Activated naive CD8-positive, alpha-beta T cell (primary cell): ENCODE measurements at regions not wholly inside any gene's neighbourhood (a gene's known extent, or its start where the extent isn't known, plus 50 kb on each side); places are given as distances from the start of the nearest gene placed in this dataset.
A peak's percentile ranks its signal among the peaks of the same experiment; 100 is the strongest.
"Not testable (repeated sequence)": the region's sequence is repeated elsewhere in the genome, so short reads cannot be mapped to it uniquely, and the experiment has no call there.

ENCODE experiments used
- H3K27ac Mint-ChIP-seq: one replicate; pipeline ENCODE4 v1.8.0; 2021; ENCODE audit warnings: mixed read lengths
- H3K27me3 Mint-ChIP-seq: one replicate; pipeline ENCODE4 v1.8.0; 2021; ENCODE audit warnings: mixed read lengths
- H3K36me3 Mint-ChIP-seq: one replicate; pipeline ENCODE4 v1.8.0; 2021; ENCODE audit warnings: mixed read lengths
- H3K4me1 Mint-ChIP-seq: one replicate; pipeline ENCODE4 v1.8.0; 2021; ENCODE audit warnings: low read depth, mixed read lengths
- H3K4me3 Mint-ChIP-seq: one replicate; pipeline ENCODE4 v1.8.0; 2021; ENCODE audit warnings: mild to moderate bottlenecking, mixed read lengths
- H3K9me3 Mint-ChIP-seq: one replicate; pipeline ENCODE4 v1.8.0; 2021; ENCODE audit warnings: low read depth, mixed read lengths

DNA sequence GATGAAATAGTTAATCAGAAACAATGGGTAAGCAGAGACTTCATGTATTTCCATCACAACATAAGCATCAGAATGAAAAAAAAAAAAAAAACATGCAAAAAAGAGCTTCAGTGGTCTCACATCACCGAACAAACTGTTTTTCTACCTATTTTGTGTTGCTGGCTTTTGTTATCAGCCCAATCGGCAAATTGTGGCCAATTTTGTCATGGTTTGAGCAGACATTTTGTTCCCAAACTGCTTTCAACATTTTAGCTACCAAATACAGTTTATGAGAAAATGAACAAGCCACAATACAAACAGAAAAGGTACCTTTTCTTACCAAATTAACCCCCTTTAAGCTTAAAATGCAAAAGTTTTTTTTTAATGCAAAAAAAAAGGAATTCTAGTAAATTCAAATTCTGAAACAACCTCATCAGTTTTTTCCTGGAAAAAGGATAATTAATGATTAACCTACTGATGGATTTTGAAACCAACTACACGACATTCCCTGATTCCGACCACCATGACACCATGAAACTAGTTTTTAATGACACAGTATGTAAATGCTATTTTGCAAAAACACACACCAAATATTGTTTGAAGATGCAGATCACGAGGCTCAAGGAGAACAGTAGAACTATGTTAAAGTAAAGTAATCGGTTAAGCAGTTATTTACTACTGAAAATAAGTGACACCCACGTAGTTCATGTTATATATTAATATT is 316.7 kb downstream of the BCL2L11 start:
- H3K4me3 Mint-ChIP-seq, H3K36me3 Mint-ChIP-seq, H3K27me3 Mint-ChIP-seq, H3K9me3 Mint-ChIP-seq: not testable (repeated sequence)
- peaks cover 20% of the 10 kb centered on the region for H3K4me1 Mint-ChIP-seq
- peak overlapping the region; percentile 76 for H3K27ac Mint-ChIP-seq

DNA sequence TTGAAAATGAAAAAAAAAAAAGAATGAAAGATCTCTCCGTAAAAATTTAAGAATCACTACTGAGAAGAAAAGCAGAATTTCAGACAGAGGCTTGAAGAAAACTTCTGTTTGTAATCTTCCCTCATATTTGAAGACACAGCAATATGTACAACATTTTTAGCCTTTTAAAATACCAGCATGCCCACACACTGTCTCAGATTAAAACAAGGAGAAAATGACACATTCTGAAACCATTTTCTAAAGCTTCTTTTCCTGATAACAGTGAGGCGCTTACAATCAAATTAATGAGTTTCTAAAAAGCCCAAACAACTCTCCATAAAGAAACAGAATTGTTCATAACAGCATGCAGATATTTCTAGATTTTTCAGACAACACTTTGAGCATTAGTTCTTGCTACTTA is 317.4 kb downstream of the BCL2L11 start:
- not testable (repeated sequence) for H3K9me3 Mint-ChIP-seq, H3K36me3 Mint-ChIP-seq, H3K4me3 Mint-ChIP-seq, H3K27me3 Mint-ChIP-seq
- H3K4me1 Mint-ChIP-seq, result peaks cover 19% of the 10 kb centered on the region
- peak overlapping the region; percentile 76 for H3K27ac Mint-ChIP-seq

DNA sequence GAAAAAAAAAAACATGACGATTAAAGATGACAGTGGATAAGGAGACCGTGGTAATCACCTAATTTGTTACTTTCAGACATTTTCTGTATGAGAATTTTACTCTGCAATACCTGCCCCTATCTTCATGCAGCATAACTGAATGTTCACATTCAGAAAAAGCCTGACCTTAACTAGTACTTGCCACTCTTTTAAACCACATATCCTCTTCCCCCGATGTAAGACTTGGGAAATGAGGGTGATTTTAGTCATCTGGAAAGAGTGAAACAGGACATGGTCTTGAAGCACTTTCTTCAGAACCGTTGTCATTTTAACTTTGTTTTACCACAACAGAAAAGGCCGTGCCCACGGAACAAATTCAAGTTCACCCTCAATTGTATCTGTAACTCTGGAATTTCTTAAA is 318.5 kb downstream of the BCL2L11 start:
- not testable (repeated sequence) for H3K9me3 Mint-ChIP-seq, H3K27me3 Mint-ChIP-seq, H3K36me3 Mint-ChIP-seq
- Mint-ChIP-seq H3K4me1 (peaks cover 17% of the 10 kb centered on the region), H3K27ac (peak overlapping the region; percentile 88), H3K4me3 (peak overlapping the region; percentile 42)

DNA sequence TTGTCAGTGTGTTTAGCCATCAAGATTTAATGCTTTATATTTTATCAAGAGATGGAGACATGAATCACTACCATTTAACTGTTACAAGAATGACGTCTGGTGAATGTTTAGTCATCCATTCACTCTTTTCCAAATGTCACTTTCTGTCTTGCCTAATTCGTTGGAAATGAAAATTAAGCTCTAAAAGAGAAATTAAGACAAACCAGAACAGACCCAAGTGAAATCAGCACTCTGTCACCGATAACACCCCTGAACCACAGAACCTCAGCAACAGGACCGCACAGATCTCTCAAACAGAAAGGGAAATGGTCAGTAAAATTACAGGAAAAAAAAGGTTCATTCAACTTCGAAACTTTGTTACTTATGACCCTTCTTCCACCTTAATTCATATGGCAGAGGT is 320.9 kb downstream of the BCL2L11 start:
- H3K27me3 Mint-ChIP-seq, H3K36me3 Mint-ChIP-seq, H3K9me3 Mint-ChIP-seq: not testable (repeated sequence)
- H3K27ac Mint-ChIP-seq, result peak overlapping the region; percentile 86
- peak overlapping the region; percentile 53 for H3K4me3 Mint-ChIP-seq
- H3K4me1 Mint-ChIP-seq, result peaks cover 15% of the 10 kb centered on the region

DNA sequence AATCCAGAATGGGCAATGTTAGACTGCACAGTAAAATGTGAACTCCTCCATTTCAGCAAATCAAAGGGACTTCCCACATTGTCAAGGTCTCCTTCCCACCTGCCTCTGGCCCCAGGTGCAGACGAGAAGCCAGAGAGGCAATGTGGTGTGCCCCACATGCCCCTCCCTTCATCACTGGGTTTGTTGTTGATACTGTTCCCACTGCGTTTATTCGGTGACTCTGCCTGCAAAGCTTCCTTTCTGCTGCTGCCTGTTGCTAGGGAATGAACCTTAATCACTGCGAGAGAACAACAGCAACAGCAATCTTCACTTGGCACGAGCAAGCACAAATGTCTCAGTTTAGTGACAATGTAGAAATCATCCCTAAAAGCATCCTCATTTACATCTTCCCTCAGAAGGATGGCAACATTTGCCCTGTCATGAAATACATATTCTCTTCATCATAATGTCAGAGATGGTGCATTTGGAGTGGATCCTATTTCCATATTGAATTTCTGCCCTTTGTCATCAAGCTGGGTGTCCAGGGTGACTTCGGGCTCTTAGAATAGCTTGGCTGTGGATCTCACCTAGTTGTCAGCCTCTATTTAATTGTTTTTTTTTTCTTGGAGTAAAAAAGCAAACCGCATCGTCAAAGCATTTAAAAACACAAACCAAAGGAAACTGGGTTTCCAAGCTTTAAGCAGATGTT is 322.2 kb downstream of the BCL2L11 start:
- H3K9me3 Mint-ChIP-seq, H3K4me3 Mint-ChIP-seq, H3K27me3 Mint-ChIP-seq, H3K36me3 Mint-ChIP-seq, H3K4me1 Mint-ChIP-seq, H3K27ac Mint-ChIP-seq: not testable (repeated sequence)

DNA sequence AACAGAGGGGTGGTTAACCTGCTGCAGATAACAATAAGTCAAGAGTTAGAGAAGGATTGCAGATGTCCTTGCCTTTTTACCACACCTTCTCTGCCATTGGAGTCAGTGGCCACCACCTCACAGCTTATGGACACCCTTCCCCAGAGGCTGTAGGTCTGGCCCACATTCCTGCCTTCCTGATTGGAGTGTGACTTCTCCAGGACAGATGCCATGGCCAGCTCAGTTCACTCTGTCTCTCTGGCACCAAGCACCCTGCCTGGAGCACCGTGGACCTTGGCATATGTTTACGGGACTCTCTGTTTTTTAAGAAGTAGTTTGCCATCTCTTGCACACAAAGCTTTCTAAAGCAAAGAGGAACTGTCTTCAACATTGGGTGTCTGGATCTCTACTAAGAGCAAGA is 323.8 kb downstream of the BCL2L11 start:
- H3K36me3 Mint-ChIP-seq, H3K27me3 Mint-ChIP-seq, H3K4me1 Mint-ChIP-seq, H3K4me3 Mint-ChIP-seq, H3K9me3 Mint-ChIP-seq, H3K27ac Mint-ChIP-seq: not testable (repeated sequence)

DNA sequence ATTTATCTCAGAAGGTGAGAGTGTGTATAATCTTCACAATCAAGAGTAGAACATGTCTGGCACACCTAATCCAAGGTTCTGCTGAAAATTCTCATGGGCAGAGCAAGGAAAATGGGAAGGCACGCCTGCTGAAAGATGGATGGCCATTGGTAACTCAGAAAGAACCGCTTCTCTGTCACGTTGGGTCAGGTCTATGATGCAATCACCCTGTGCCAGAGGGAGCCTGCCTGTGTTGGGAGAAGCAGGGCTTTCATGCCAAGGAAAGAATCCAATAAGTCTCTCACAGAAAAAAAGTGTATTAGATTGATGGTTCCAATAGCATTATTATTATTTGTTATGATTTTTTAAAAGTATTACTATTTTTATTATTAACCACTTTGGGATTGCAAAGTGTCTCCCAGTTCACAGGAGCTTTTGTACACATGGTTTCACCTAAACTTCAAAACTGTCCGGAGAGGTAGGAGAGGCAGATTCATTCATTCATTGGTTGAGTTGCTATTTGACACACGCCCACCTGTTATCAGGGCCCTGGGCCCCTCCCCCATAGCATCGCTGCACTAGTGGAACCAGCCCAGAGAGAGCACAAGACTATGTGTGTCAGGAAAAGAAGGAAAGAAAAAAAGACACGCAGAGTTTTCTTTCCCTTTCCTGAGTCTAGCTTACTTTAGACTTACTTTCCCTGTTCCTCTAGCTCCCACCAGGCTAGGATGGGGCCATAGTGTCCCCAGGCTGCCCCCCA is 324.6 kb downstream of the BCL2L11 start:
- H3K27me3 Mint-ChIP-seq, H3K9me3 Mint-ChIP-seq, H3K36me3 Mint-ChIP-seq, H3K27ac Mint-ChIP-seq, H3K4me1 Mint-ChIP-seq, H3K4me3 Mint-ChIP-seq: not testable (repeated sequence)

DNA sequence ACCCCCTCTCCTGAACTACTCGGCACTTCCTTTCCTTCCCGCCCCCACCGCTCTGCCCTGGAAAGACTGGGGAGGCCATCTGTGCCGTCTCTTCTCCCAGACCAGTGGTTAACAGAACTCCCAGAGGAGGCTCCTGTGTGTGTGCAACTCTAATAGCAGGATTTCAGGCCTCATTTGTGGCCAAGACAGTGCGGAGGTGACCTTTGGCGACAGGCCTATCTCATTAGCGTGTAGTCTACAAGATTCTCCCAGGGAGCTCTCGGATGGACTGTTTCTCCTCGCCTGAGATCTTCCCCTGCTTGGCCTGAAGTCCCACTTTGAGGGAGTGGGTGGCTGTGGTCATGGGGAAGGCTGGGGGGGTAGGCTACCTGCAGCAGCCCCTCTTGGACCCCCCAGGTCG is 325.2 kb downstream of the BCL2L11 start:
- not testable (repeated sequence) for H3K27ac Mint-ChIP-seq, H3K4me3 Mint-ChIP-seq

DNA sequence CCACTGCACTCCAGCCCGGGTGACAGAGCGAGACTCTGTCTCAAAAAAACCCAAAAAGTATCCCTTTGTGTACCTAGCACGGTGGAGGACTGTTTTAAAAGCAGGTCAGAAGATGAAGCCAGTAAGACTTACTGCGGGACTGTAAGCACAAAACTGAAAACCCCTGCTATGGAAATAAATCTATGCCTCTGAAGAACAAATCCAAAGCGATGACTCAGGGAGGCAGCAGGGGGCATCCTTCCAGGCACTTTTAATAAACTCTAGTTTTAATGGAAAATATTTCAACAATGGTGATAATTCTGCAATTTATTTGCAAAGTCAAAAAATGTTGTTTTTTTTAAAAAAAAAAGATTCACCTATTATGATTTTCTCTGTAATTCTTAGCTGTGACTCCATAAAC is 326.8 kb downstream of the BCL2L11 start:
- not testable (repeated sequence) for H3K4me3 Mint-ChIP-seq, H3K27ac Mint-ChIP-seq, H3K4me1 Mint-ChIP-seq, H3K27me3 Mint-ChIP-seq, H3K9me3 Mint-ChIP-seq, H3K36me3 Mint-ChIP-seq

More for the DNA sequence above, 325.2 kb downstream of the BCL2L11 start:
- H3K36me3 Mint-ChIP-seq, H3K9me3 Mint-ChIP-seq, H3K27me3 Mint-ChIP-seq, H3K4me1 Mint-ChIP-seq: not testable (repeated sequence)

DNA sequence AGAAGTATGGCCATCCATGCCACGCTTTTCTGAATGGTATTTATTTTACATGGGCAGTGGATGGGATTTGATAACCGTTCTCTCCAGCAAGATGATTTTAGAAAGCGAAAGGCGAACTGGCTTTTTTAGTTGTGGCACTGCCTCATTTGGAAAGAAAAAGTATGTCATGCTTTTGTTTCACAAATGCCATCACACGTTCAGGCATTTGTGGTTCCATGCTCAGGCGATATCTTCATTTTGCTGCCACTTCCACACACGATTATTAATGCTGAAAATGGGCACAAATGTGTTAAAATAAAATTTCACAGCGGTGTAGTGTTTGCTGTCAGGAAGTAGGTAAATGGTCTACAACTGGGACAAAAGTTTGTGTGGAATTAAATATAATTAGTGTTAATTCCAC is 328.1 kb downstream of the BCL2L11 start:
- not testable (repeated sequence) for H3K4me1 Mint-ChIP-seq

DNA sequence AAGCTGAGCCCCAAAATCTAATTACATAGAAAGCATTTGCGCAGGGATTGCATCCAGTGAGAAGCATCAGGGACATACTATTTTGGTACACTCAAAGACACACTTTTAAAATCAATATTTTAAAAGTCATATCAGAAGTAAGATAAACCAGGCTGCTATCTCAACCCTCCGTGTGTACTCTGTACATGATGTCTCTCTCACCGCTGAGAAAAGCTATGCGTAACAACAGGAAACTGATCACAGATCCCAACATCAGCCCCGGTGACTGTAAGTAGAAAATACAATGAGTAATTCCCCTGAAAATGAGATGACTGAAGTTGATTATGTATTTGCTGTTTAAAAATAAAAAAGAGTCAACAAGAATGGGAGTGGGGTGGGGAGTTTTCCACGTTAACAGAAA is 329.8 kb downstream of the BCL2L11 start:
- H3K36me3 Mint-ChIP-seq, H3K4me3 Mint-ChIP-seq, H3K4me1 Mint-ChIP-seq, H3K27me3 Mint-ChIP-seq, H3K27ac Mint-ChIP-seq, H3K9me3 Mint-ChIP-seq: not testable (repeated sequence)

More for the DNA sequence above, 328.1 kb downstream of the BCL2L11 start:
- H3K36me3 Mint-ChIP-seq, H3K9me3 Mint-ChIP-seq, H3K4me3 Mint-ChIP-seq, H3K27ac Mint-ChIP-seq, H3K27me3 Mint-ChIP-seq: not testable (repeated sequence)

DNA sequence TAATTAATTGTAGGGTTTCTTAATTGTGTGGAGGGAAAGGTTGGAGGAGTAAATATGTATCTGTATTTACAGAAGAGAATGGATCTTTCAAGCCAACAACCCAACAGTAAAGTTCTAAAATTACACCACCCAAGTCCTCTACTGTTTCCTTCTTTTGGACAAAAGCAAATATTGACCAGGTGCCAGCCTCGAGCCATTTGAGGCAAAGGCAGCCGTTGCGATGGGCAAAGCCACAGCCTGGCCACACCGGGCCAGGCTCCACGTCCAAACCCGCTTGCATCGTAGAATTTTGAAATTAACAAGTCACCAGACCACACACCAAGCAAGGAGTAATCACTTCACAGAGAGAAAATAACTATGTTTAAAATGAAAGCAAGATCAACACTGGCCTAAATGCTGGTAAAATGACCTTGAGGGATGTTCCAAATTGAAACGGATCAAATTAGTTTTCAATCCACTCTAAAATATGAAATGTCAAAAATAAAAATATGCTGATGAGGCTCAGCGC is 331.0 kb downstream of the BCL2L11 start:
- H3K4me3 Mint-ChIP-seq, H3K27ac Mint-ChIP-seq, H3K36me3 Mint-ChIP-seq, H3K4me1 Mint-ChIP-seq, H3K9me3 Mint-ChIP-seq, H3K27me3 Mint-ChIP-seq: not testable (repeated sequence)

DNA sequence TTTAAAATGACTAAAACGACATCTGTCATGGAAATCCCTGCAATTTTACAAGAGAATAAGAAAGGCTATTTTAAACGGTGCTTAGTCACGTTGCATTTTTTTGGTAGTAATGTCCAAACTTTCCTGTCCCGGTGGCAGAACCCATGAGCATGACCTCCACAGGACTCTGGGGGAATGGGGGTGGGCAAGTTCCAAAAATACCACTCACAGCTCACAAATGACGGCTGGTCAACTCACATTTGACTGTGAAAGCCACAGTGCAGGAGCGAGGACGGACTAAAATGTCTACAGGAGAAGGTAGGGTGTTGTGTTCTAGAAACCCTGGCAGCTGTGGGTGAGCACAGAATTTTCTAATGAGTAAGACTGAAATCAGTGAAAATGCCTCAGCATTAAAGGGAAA is 331.5 kb downstream of the BCL2L11 start:
- H3K27ac Mint-ChIP-seq, H3K27me3 Mint-ChIP-seq, H3K36me3 Mint-ChIP-seq, H3K4me3 Mint-ChIP-seq, H3K4me1 Mint-ChIP-seq, H3K9me3 Mint-ChIP-seq: not testable (repeated sequence)

DNA sequence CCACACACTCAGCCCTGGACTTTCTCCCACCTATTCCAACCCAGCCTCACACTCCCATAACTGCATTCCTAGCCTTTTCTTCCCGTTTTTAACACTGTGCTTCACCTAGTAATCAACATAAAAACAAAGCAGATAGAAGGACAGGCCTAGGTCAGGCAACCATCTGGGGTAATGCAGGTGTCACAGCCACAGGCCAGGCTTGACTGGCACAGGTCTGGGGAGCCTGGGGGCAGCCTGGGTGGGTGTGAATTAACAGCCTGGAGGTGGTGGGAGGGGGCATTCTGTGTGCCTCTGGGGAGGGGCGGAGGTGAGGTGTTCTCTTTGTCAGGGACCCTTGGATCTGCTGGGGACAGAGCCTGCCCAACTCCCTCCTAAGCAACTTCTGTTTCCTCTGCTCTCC is 332.6 kb downstream of the BCL2L11 start:
- H3K27ac Mint-ChIP-seq, H3K4me1 Mint-ChIP-seq, H3K9me3 Mint-ChIP-seq, H3K4me3 Mint-ChIP-seq, H3K36me3 Mint-ChIP-seq, H3K27me3 Mint-ChIP-seq: not testable (repeated sequence)

DNA sequence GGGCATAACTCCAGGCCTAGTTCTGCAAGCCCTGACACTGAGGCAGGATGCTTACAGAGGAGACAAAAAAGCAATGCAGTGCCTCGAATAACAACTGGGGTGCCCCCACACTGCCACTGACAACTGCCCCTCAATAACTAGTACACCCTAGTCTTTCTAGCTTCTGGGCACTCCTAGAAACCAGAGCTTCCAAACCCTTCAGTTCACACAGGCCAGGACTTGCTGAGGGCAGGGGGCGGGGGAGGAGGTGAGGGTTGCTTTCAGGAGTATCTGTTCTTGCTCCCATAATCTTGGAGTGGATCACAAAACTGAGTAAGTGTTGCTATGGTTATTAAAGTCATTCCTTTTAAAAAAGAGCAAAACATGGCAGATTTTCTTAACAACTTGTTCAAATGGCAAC is 333.1 kb downstream of the BCL2L11 start:
- not testable (repeated sequence) for H3K27ac Mint-ChIP-seq, H3K27me3 Mint-ChIP-seq, H3K4me1 Mint-ChIP-seq, H3K9me3 Mint-ChIP-seq, H3K36me3 Mint-ChIP-seq, H3K4me3 Mint-ChIP-seq

DNA sequence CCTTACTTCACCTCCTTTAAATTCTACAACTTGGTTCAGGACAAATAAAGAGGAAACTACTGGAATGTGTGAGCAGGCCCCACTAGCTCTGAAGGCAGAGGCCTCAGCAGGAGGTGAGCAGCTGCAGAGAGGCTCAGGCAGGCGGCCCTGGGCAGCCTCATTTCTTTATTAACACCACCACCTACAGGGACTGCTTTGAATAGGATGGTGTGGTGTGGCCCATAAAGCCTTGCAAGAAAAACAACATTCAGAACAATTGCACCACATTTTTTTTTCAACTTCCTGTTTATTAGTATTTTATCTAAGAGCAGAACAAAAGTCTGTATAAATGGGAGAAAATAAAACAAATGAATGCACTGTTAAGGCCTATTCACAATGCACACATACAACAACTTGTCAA is 333.7 kb downstream of the BCL2L11 start:
- H3K27me3 Mint-ChIP-seq, H3K9me3 Mint-ChIP-seq, H3K4me1 Mint-ChIP-seq, H3K27ac Mint-ChIP-seq, H3K4me3 Mint-ChIP-seq, H3K36me3 Mint-ChIP-seq: not testable (repeated sequence)
